MM.1S (cell line): ENCODE measurements at regions not wholly inside any gene's neighbourhood (a gene's known extent, or its start where the extent isn't known, plus 50 kb on each side); places are given as distances from the start of the nearest gene placed in this dataset.

ENCODE experiments used
- EZH2 ChIP-seq: fragments of 300-600 bp; sonication (generic); optimal IDR thresholded peaks from 2 replicates; pipeline ENCODE3; 2017; ENCODE audit warnings: low read depth, mild to moderate bottlenecking, antibody characterized with exemption, low read length, mixed read lengths
- EZH2phosphoT487 ChIP-seq: fragments of 300-600 bp; sonication (generic); IDR thresholded peaks from 2 replicates; pipeline ENCODE4 v1.6.1; 2018; ENCODE audit warnings: antibody characterized with exemption, low read length
- TF ChIP-seq, protein P1 (sequence below): fragments of 300-600 bp; sonication (generic); IDR thresholded peaks from 2 replicates; pipeline ENCODE4 v1.5.1; 2016; ENCODE audit warnings: antibody characterized with exemption, low read length, mixed read lengths

- TF ChIP-seq, protein P1, sequence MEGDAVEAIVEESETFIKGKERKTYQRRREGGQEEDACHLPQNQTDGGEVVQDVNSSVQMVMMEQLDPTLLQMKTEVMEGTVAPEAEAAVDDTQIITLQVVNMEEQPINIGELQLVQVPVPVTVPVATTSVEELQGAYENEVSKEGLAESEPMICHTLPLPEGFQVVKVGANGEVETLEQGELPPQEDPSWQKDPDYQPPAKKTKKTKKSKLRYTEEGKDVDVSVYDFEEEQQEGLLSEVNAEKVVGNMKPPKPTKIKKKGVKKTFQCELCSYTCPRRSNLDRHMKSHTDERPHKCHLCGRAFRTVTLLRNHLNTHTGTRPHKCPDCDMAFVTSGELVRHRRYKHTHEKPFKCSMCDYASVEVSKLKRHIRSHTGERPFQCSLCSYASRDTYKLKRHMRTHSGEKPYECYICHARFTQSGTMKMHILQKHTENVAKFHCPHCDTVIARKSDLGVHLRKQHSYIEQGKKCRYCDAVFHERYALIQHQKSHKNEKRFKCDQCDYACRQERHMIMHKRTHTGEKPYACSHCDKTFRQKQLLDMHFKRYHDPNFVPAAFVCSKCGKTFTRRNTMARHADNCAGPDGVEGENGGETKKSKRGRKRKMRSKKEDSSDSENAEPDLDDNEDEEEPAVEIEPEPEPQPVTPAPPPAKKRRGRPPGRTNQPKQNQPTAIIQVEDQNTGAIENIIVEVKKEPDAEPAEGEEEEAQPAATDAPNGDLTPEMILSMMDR: no peak
- TF ChIP-seq EZH2 (no peak), EZH2phosphoT487 (no peak)
Measured at GRCh38 chr7:96825285-96825684, 115.6 kb upstream of the SEM1 start.
